Astrocyte (in vitro differentiated cells and primary cell): ENCODE measurements at regions not wholly inside any gene's neighbourhood (a gene's known extent, or its start where the extent isn't known, plus 50 kb on each side); places are given as distances from the start of the nearest gene placed in this dataset.

Experiments used
- DNase-seq: peaks from one replicate; pipeline ENCODE4 v3.0.0-alpha.2; 2010; ENCODE audit warnings: low read depth
- FAIRE-seq: peaks from 2 replicates; lab custom pipeline; 2011; peaks lifted over from hg19 to GRCh38; lab: Jason Lieb, UNC
- H2AFZ ChIP-seq: 2 replicates; pipeline ENCODE4 v1.6.0; 2012; ENCODE audit warnings: low read depth, low read length, inconsistent platforms
- H3K27ac ChIP-seq: 2 replicates; pipeline ENCODE4 v1.5.1; 2011; ENCODE audit warnings: low read depth, low read length, inconsistent platforms
- H3K27me3 ChIP-seq: 2 replicates; pipeline ENCODE4 v1.6.0; 2011; ENCODE audit warnings: low read length, inconsistent platforms; ENCODE audit not compliant: insufficient read depth
- H3K36me3 ChIP-seq: 2 replicates; pipeline ENCODE4 v1.5.1; 2011; ENCODE audit warnings: low read length, inconsistent platforms; ENCODE audit not compliant: insufficient read depth
- H3K4me1 ChIP-seq: 2 replicates; pipeline ENCODE4 v1.5.1; 2011; ENCODE audit warnings: low read length, inconsistent platforms; ENCODE audit not compliant: insufficient read depth
- H3K4me2 ChIP-seq: 2 replicates; pipeline ENCODE4 v1.6.0; 2012; ENCODE audit warnings: low read length, inconsistent platforms
- H3K4me3 ChIP-seq: 2 replicates; pipeline ENCODE4 v1.5.1; 2011; ENCODE audit warnings: low read depth, mild to moderate bottlenecking, low read length, inconsistent platforms; ENCODE audit not compliant: insufficient read depth
- H3K79me2 ChIP-seq: 2 replicates; pipeline ENCODE4 v1.6.0; 2012; ENCODE audit warnings: mild to moderate bottlenecking, low read length, inconsistent platforms; ENCODE audit not compliant: insufficient read depth
- H3K9ac ChIP-seq: 2 replicates; pipeline ENCODE4 v1.6.0; 2012; ENCODE audit warnings: mild to moderate bottlenecking, low read length, inconsistent platforms
- H3K9me3 ChIP-seq: 2 replicates; pipeline ENCODE4 v1.5.1; 2012; ENCODE audit warnings: low read depth, mild to moderate bottlenecking, low read length, inconsistent platforms; ENCODE audit not compliant: insufficient read depth
- H4K20me1 ChIP-seq: 2 replicates; pipeline ENCODE4 v1.6.0; 2012; ENCODE audit warnings: low read length, inconsistent platforms; ENCODE audit not compliant: insufficient read depth
- H3K27ac Mint-ChIP-seq: one replicate; pipeline ENCODE4 v1.8.0; 2021; ENCODE audit warnings: mild to moderate bottlenecking, mixed read lengths; ENCODE audit not compliant: unreplicated experiment
- H3K27me3 Mint-ChIP-seq: one replicate; pipeline ENCODE4 v1.8.0; 2021; ENCODE audit warnings: low read depth, mixed read lengths; ENCODE audit not compliant: unreplicated experiment
- H3K36me3 Mint-ChIP-seq: one replicate; pipeline ENCODE4 v1.8.0; 2021; ENCODE audit warnings: low read depth, mixed read lengths; ENCODE audit not compliant: unreplicated experiment
- H3K4me1 Mint-ChIP-seq: one replicate; pipeline ENCODE4 v1.8.0; 2021; ENCODE audit warnings: low read depth, mixed read lengths; ENCODE audit not compliant: unreplicated experiment
- H3K4me3 Mint-ChIP-seq: one replicate; pipeline ENCODE4 v1.8.0; 2021; ENCODE audit warnings: mild to moderate bottlenecking, moderate library complexity, mixed read lengths; ENCODE audit not compliant: unreplicated experiment
- H3K9me3 Mint-ChIP-seq: one replicate; pipeline ENCODE4 v1.8.0; 2021; ENCODE audit warnings: mild to moderate bottlenecking, mixed read lengths; ENCODE audit not compliant: unreplicated experiment
- CTCF ChIP-seq: IDR thresholded peaks from 2 replicates; pipeline ENCODE4 v1.5.1; 2011; ENCODE audit warnings: low read depth, mild to moderate bottlenecking, inconsistent platforms, low read length, moderate library complexity; ENCODE audit not compliant: insufficient read depth
- EZH2 ChIP-seq: IDR thresholded peaks from 2 replicates; pipeline ENCODE4 v1.6.1; 2012; ENCODE audit warnings: mild to moderate bottlenecking, low read length, inconsistent platforms; ENCODE audit not compliant: insufficient read depth

- H3K36me3 Mint-ChIP-seq, result no peaks in the 10 kb centered on the region
- H3K4me2 ChIP-seq, result no peak overlapping the region
- no peak overlapping the region for H2AFZ ChIP-seq
- H3K4me1 ChIP-seq, result no peaks in the 10 kb centered on the region
- H3K27me3 Mint-ChIP-seq, result no peaks in the 10 kb centered on the region
- peaks cover 1% of the 10 kb centered on the region for H3K9me3 Mint-ChIP-seq
- H3K79me2 ChIP-seq, result no peaks in the 10 kb centered on the region
- no peaks in the 10 kb centered on the region for H4K20me1 ChIP-seq
- H3K27me3 ChIP-seq, result no peaks in the 10 kb centered on the region
- H3K4me3 Mint-ChIP-seq, result no peak overlapping the region
- no peaks in the 10 kb centered on the region for H3K4me1 Mint-ChIP-seq
- no peaks in the 10 kb centered on the region for H3K36me3 ChIP-seq
- DNase-seq (no peak), FAIRE-seq (no peak)
- H3K9me3 ChIP-seq, result no peaks in the 10 kb centered on the region
- H3K9ac ChIP-seq, result no peak overlapping the region
- no peak overlapping the region for H3K27ac ChIP-seq
- TF ChIP-seq EZH2 (no peak), CTCF (no peak)
- no peak overlapping the region for H3K4me3 ChIP-seq
- no peak overlapping the region for H3K27ac Mint-ChIP-seq
These were observed 313.4 kb upstream of the BOD1L1 start for GRCh38 chr4:13940921-13941320.

GRCh38 chr4:13942977-13943376 is 315.5 kb upstream of the BOD1L1 start:
- Mint-ChIP-seq H3K4me3 (no peak overlapping the region), H3K9me3 (peaks cover 1% of the 10 kb centered on the region), H3K36me3 (no peaks in the 10 kb centered on the region), H3K27ac (no peak overlapping the region), H3K4me1 (no peaks in the 10 kb centered on the region), H3K27me3 (no peaks in the 10 kb centered on the region)
- Histone ChIP-seq H2AFZ (no peak overlapping the region), H3K27me3 (no peaks in the 10 kb centered on the region), H4K20me1 (no peaks in the 10 kb centered on the region), H3K79me2 (no peaks in the 10 kb centered on the region), H3K4me3 (no peak overlapping the region), H3K4me2 (no peak overlapping the region), H3K36me3 (no peaks in the 10 kb centered on the region), H3K9ac (no peak overlapping the region), H3K27ac (no peak overlapping the region), H3K4me1 (no peaks in the 10 kb centered on the region), H3K9me3 (no peaks in the 10 kb centered on the region)
- no peak for TF ChIP-seq CTCF
- TF ChIP-seq EZH2, result no peak
- DNase-seq, result no peak
- no peak for FAIRE-seq

GRCh38 chr4:13944095-13944511 is 316.6 kb upstream of the BOD1L1 start:
- H3K27me3 Mint-ChIP-seq, result no peaks in the 10 kb centered on the region
- H3K9me3 Mint-ChIP-seq, result peaks cover 1% of the 10 kb centered on the region
- Histone ChIP-seq H3K4me2 (no peak overlapping the region), H3K9me3 (no peaks in the 10 kb centered on the region), H2AFZ (no peak overlapping the region), H3K4me1 (no peaks in the 10 kb centered on the region), H3K79me2 (no peaks in the 10 kb centered on the region), H3K27me3 (no peaks in the 10 kb centered on the region), H3K4me3 (no peak overlapping the region), H4K20me1 (no peaks in the 10 kb centered on the region), H3K27ac (no peak overlapping the region), H3K9ac (no peak overlapping the region), H3K36me3 (no peaks in the 10 kb centered on the region)
- no peaks in the 10 kb centered on the region for H3K36me3 Mint-ChIP-seq
- DNase-seq (no peak), FAIRE-seq (no peak)
- no peak overlapping the region for H3K4me3 Mint-ChIP-seq
- no peaks in the 10 kb centered on the region for H3K4me1 Mint-ChIP-seq
- TF ChIP-seq EZH2, result no peak
- no peak for TF ChIP-seq CTCF
- no peak overlapping the region for H3K27ac Mint-ChIP-seq
